ENCODE measurements at regions not wholly inside any gene's neighbourhood (a gene's known extent, or its start where the extent isn't known, plus 50 kb on each side); places are given as distances from the start of the nearest gene placed in this dataset.
A peak's percentile ranks its signal among the peaks of the same experiment; 100 is the strongest.

DNA sequence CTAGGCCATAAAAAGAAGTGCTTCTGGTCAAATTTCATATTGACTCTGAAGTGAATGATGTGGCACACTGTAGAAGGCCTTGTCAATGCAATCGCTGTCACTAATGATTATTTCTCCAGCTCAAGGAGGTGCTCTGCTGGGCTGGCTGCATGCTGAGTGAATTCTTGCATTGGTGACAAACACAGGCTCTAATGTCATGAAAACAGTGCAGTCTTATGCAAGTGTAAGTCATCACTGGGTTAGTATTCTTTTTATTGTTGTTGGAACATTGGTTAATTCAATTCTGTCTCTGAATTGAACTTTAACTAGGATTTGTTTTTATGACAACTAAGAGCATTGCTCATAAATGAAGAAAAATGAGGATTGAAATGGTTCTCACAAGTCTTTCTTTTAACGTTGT is 57.3 kb upstream of the CD180 start:
- no peak for DNase-seq
- no peaks in the 10 kb centered on the region for H3K36me3 Mint-ChIP-seq (ENCODE audit: low read depth)
- CTCF ChIA-PET: no interaction called here
- no peak for ATAC-seq (ENCODE audit: poor library complexity)
- H3K4me1 Mint-ChIP-seq (ENCODE audit: low read depth): no peaks in the 10 kb centered on the region
- Histone ChIP-seq H3K9me3 (ENCODE audit: control insufficient read depth in 1 of 2, insufficient read depth in 1 of 2, low read length in 2 of 2) (peaks cover 0 to 4% of the 10 kb centered on the region in 2 experiments), H3K4me3 (ENCODE audit: low read length) (no peak overlapping the region), H3K27me3 (ENCODE audit: control insufficient read depth in 1 of 2, insufficient read depth in 2 of 2, low read length in 2 of 2) (no peaks in the 10 kb centered on the region), H3K27ac (ENCODE audit: low read depth in 1 of 2, low read length in 2 of 2) (no peak overlapping the region), H3K36me3 (ENCODE audit: insufficient read depth, low read length) (no peaks in the 10 kb centered on the region), H3K4me1 (ENCODE audit: insufficient read depth, low read length) (no peaks in the 10 kb centered on the region)
- no peaks in the 10 kb centered on the region for H3K27me3 Mint-ChIP-seq
- no peak overlapping the region for H3K27ac Mint-ChIP-seq
- TF ChIP-seq, protein P1, sequence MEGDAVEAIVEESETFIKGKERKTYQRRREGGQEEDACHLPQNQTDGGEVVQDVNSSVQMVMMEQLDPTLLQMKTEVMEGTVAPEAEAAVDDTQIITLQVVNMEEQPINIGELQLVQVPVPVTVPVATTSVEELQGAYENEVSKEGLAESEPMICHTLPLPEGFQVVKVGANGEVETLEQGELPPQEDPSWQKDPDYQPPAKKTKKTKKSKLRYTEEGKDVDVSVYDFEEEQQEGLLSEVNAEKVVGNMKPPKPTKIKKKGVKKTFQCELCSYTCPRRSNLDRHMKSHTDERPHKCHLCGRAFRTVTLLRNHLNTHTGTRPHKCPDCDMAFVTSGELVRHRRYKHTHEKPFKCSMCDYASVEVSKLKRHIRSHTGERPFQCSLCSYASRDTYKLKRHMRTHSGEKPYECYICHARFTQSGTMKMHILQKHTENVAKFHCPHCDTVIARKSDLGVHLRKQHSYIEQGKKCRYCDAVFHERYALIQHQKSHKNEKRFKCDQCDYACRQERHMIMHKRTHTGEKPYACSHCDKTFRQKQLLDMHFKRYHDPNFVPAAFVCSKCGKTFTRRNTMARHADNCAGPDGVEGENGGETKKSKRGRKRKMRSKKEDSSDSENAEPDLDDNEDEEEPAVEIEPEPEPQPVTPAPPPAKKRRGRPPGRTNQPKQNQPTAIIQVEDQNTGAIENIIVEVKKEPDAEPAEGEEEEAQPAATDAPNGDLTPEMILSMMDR (IDR thresholded peaks at IDR 0.05): no peak
- POLR2A ChIA-PET: no interaction called here
- no peak overlapping the region for H3K4me3 Mint-ChIP-seq
- H3K9me3 Mint-ChIP-seq: peaks cover 2% of the 10 kb centered on the region
- intact Hi-C loops (cut with DNase I, micrococcal nuclease): no loop called here

DNA sequence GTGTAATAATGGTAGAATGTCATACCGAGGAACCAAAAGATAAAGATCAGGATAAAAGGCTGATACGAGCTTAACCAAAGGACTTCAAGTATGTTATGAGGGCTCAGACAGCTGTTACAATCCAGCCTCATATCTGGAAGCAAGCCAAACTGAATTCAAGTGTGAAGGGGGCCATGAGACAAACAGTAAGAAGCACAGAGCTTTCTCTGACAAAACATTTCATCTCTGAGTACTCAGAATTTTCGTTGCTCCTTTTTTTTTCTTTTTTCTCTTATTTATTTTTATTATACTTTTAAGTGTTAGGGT is 52.9 kb upstream of the CD180 start:
- H3K9me3 ChIP-seq (ENCODE audit: control insufficient read depth in 1 of 2, insufficient read depth in 1 of 2, low read length in 2 of 2): peaks cover 0 to 4% of the 10 kb centered on the region in 2 experiments
- Mint-ChIP-seq H3K27ac (no peak overlapping the region), H3K4me1 (ENCODE audit: low read depth) (peaks cover 4% of the 10 kb centered on the region), H3K9me3 (peaks cover 2% of the 10 kb centered on the region), H3K4me3 (no peak overlapping the region), H3K27me3 (no peaks in the 10 kb centered on the region), H3K36me3 (ENCODE audit: low read depth) (no peaks in the 10 kb centered on the region)
- ChIA-PET POLR2A (no interaction called here), CTCF (no interaction called here)
- DNase-seq: no peak
- intact Hi-C loops (cut with DNase I, micrococcal nuclease): loop anchor here in 1 of 2 experiments (5.0 to 10.0 kb wide), 3 partner anchors 942 to 1625 kb away; no protein-coding TSS in a partner anchor
- no peak overlapping the region for H3K4me3 ChIP-seq (ENCODE audit: low read length)
- ATAC-seq (ENCODE audit: poor library complexity): no peak
- TF ChIP-seq, protein P1 (IDR thresholded peaks at IDR 0.05): no peak
- no peaks in the 10 kb centered on the region for H3K27me3 ChIP-seq (ENCODE audit: control insufficient read depth in 1 of 2, insufficient read depth in 2 of 2, low read length in 2 of 2)
- no peaks in the 10 kb centered on the region for H3K36me3 ChIP-seq (ENCODE audit: insufficient read depth, low read length)
- peaks cover 12% of the 10 kb centered on the region for H3K4me1 ChIP-seq (ENCODE audit: insufficient read depth, low read length)
- H3K27ac ChIP-seq (ENCODE audit: low read depth in 1 of 2, low read length in 2 of 2): no peak overlapping the region

DNA sequence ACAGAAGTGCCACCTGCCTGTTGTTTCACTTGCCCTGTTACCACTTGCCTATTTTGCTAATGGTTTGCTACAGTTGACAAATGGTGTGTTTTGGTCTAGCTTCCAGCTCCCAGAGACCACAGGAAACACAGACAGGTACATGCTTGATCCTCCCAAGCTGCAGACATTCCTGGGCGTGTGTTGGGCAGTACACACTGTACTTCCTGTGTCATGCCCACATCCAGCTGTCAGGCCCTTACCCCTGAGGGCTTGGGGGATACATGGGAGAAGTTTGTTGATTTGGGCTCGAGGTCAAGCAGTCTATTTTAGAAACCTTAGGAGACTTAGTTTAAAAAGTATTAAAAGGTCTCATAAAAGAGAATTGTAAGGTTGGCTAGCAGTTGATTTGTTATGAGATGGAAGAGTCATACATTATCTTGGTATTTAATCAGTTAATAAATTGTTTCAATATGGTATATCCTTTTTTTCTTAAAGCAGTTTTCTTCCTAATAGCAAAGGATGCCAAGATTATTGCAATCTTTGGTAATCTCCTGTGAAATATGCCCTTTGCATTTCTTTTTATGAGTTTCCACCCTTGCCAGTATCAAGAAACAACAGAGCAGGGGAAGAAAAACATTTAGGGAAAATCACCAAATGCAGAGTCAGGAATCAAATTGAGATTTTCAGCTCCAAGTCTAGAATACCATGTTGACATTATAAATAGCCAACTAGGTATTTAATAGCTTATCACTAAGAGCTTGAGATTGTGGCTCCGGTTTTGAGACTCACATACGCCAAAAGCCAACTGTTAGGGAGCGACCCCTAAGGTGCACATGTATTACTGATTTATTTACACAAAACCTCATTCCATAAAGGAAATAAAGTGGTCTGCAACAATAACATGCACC is 52.3 kb upstream of the CD180 start:
- Histone ChIP-seq H3K27ac (ENCODE audit: low read depth in 1 of 2, low read length in 2 of 2) (no peak overlapping the region), H3K36me3 (ENCODE audit: insufficient read depth, low read length) (no peaks in the 10 kb centered on the region), H3K4me3 (ENCODE audit: low read length) (no peak overlapping the region), H3K9me3 (ENCODE audit: control insufficient read depth in 1 of 2, insufficient read depth in 1 of 2, low read length in 2 of 2) (peaks cover 0 to 4% of the 10 kb centered on the region in 2 experiments), H3K27me3 (ENCODE audit: control insufficient read depth in 1 of 2, insufficient read depth in 2 of 2, low read length in 2 of 2) (no peaks in the 10 kb centered on the region), H3K4me1 (ENCODE audit: insufficient read depth, low read length) (peaks cover 12% of the 10 kb centered on the region)
- ChIA-PET POLR2A (interaction anchor here (0.6 to 1.2 kb wide), 2 partner anchors 9 to 1299 kb away, joined by 3 read pairs; no protein-coding TSS in a partner anchor), CTCF (no interaction called here)
- peak in 2 of 14 experiments; percentile 3 to 7 for DNase-seq
- H3K36me3 Mint-ChIP-seq (ENCODE audit: low read depth): no peaks in the 10 kb centered on the region
- no peak overlapping the region for H3K4me3 Mint-ChIP-seq
- H3K9me3 Mint-ChIP-seq: peaks cover 2% of the 10 kb centered on the region
- H3K27me3 Mint-ChIP-seq: no peaks in the 10 kb centered on the region
- H3K27ac Mint-ChIP-seq: no peak overlapping the region
- ATAC-seq (ENCODE audit: poor library complexity): no peak
- intact Hi-C loops (cut with DNase I, micrococcal nuclease): loop anchor here in 1 of 2 experiments (5.0 to 10.0 kb wide), 3 partner anchors 942 to 1626 kb away; no protein-coding TSS in a partner anchor
- TF ChIP-seq, protein P1 (IDR thresholded peaks at IDR 0.05): no peak
- peaks cover 4% of the 10 kb centered on the region for H3K4me1 Mint-ChIP-seq (ENCODE audit: low read depth)

All from CD4-positive, alpha-beta T cell (primary cell).